Liver (tissue), 8 donors: ENCODE measurements at regions not wholly inside any gene's neighbourhood (a gene's known extent, or its start where the extent isn't known, plus 50 kb on each side); places are given as distances from the start of the nearest gene placed in this dataset.

ENCODE experiments used
- DNase-seq: peaks from one replicate; pipeline ENCODE4 v3.0.0-alpha.2; 2017; ENCODE audit warnings: low spot score
- H3K27ac ChIP-seq, 2 donors: one replicate each; pipeline ENCODE4 v1.7.0; 2013; ENCODE audit warnings: inconsistent platforms in 2 of 2, low read length in 2 of 2, control low read depth in 1 of 2, low read depth in 1 of 2, mild to moderate bottlenecking in 1 of 2
- H3K27me3 ChIP-seq, 4 donors: one replicate each; pipeline versions ENCODE4 v1.6.1 to v1.7.0; 2013; ENCODE audit warnings: low read length in 3 of 4, inconsistent platforms in 1 of 4, mild to moderate bottlenecking in 1 of 4, moderate library complexity in 1 of 4; ENCODE audit not compliant: control insufficient read depth in 4 of 4, insufficient read depth in 4 of 4
- H3K36me3 ChIP-seq, 4 donors: one replicate each; pipeline versions ENCODE4 v1.6.1 to v1.7.0; 2013; ENCODE audit warnings: low read length in 3 of 4, mild to moderate bottlenecking in 3 of 4, low read depth in 1 of 4, moderate library complexity in 1 of 4; ENCODE audit not compliant: control insufficient read depth in 4 of 4, insufficient read depth in 3 of 4
- H3K4me1 ChIP-seq, 4 donors: one replicate each; pipeline versions ENCODE4 v1.6.1 to v1.7.0; 2013; ENCODE audit warnings: low read length in 3 of 4, mild to moderate bottlenecking in 3 of 4, moderate library complexity in 1 of 4; ENCODE audit not compliant: control insufficient read depth in 4 of 4, insufficient read depth in 4 of 4
- H3K4me3 ChIP-seq, 3 donors: one replicate each; pipeline versions ENCODE4 v1.6.1 to v1.7.0; 2013; ENCODE audit warnings: low read length in 3 of 3, control low read depth in 1 of 3, low read depth in 1 of 3, mild to moderate bottlenecking in 1 of 3
- H3K9ac ChIP-seq, 2 donors: one replicate each; pipeline ENCODE4 v1.7.0; 2013; ENCODE audit warnings: low read length in 2 of 2, mild to moderate bottlenecking in 2 of 2, moderate library complexity in 2 of 2, control low read depth in 1 of 2, low read depth in 1 of 2
- H3K9me3 ChIP-seq, 4 donors: one replicate each; pipeline versions ENCODE4 v1.6.1 to v1.7.0; 2013; ENCODE audit warnings: low read length in 3 of 4; ENCODE audit not compliant: control insufficient read depth in 4 of 4
- EGR1 ChIP-seq, 2 donors: IDR thresholded peaks; 2 replicates each; pipeline ENCODE4 v1.6.1; 2016 to 2018; ENCODE audit warnings: antibody characterized with exemption in 2 of 2, low read depth in 2 of 2
- FOXA1 ChIP-seq: IDR thresholded peaks from 2 replicates; pipeline ENCODE4 v1.6.1; 2016; ENCODE audit warnings: antibody characterized with exemption
- FOXA2 ChIP-seq: IDR thresholded peaks from 2 replicates; pipeline ENCODE4 v1.6.1; 2016; ENCODE audit warnings: antibody characterized with exemption
- GABPA ChIP-seq, 2 donors: IDR thresholded peaks in 1 of 2; conservative IDR thresholded peaks in 1 of 2; 2 replicates each; pipeline ENCODE4 v1.6.1; 2016; ENCODE audit warnings: antibody characterized with exemption in 2 of 2, mild to moderate bottlenecking in 1 of 2, moderate library complexity in 1 of 2
- NR2F2 ChIP-seq: IDR thresholded peaks from 2 replicates; pipeline ENCODE4 v1.6.1; 2016; ENCODE audit warnings: antibody characterized with exemption
- RAD21 ChIP-seq, 2 donors: IDR thresholded peaks; 2 replicates each; pipeline ENCODE4 v1.6.1; 2016; ENCODE audit warnings: antibody characterized with exemption in 2 of 2, mild to moderate bottlenecking in 2 of 2
- RXRA ChIP-seq, 2 donors: IDR thresholded peaks; 2 replicates each; pipeline ENCODE4 v1.6.1; 2017 to 2018; ENCODE audit warnings: antibody characterized with exemption in 2 of 2, mild to moderate bottlenecking in 1 of 2
- SP1 ChIP-seq: IDR thresholded peaks from 2 replicates; pipeline ENCODE4 v1.6.1; 2018; ENCODE audit warnings: antibody characterized with exemption, mild to moderate bottlenecking
- TAF1 ChIP-seq: conservative IDR thresholded peaks from 2 replicates; pipeline ENCODE4 v1.6.1; 2016; ENCODE audit warnings: antibody characterized with exemption, mild to moderate bottlenecking
- YY1 ChIP-seq: IDR thresholded peaks from 2 replicates; pipeline ENCODE4 v1.6.1; 2016; ENCODE audit warnings: antibody characterized with exemption, mild to moderate bottlenecking
- WGBS: extraction: QIAGEN DNeasy Blood & Tissue Kit; methylation state at CpG from one replicate; pipeline ENCODE4 v1.1.7; 2013; 5-methylcytosine and 5-hydroxymethylcytosine counted together
- TF ChIP-seq, protein P1 (sequence below): IDR thresholded peaks from 2 replicates; pipeline ENCODE4 v1.6.1; 2016; ENCODE audit warnings: antibody characterized with exemption
- TF ChIP-seq, protein P2 (sequence below): IDR thresholded peaks from 2 replicates; pipeline ENCODE4 v1.6.1; 2016; ENCODE audit warnings: antibody characterized with exemption
- TF ChIP-seq, protein P3 (sequence below): fragments of 150-350 bp; IDR thresholded peaks from 2 replicates; pipeline ENCODE4 v1.5.1; 2017; ENCODE audit warnings: improper control_type of control experiment, low read depth, low read length; ENCODE audit not compliant: missing input control
- TF ChIP-seq, protein P4 (sequence below): IDR thresholded peaks from 2 replicates; pipeline ENCODE4 v1.6.1; 2016; ENCODE audit warnings: antibody characterized with exemption, mild to moderate bottlenecking
- TF ChIP-seq, protein P5 (sequence below): IDR thresholded peaks from 2 replicates; pipeline ENCODE4 v1.6.1; 2016; ENCODE audit warnings: antibody characterized with exemption
- donor health status: healthy.
- donor health status: healthy.
- donor health status: healthy.
- donor health status: healthy.
- donor health status: healthy.

DNA sequence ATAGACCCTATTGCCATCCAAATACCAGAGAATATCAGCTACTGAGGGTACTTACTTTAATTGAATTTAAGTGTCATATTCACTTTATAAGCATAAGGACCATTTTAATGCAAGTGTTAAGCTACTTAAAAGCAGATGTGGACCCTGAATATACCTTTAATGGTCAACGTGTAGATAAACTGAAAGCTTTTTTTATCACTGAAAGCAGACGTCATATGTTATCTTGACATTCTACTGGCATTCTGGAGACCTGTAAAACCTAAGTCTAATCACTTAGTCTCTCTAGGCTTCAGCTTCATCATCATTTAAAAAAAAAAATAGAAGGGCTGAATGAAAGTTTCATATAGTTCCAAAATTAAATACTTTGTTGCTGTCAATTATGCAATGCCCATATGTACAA is 116.5 kb downstream of the ELAPOR2 start:
- Histone ChIP-seq H3K4me1 (peaks cover 0 to 2% (median 0%) of the 10 kb centered on the region in 4 donors), H3K36me3 (no peaks in the 10 kb centered on the region), H3K9ac (no peak overlapping the region), H3K27ac (no peak overlapping the region), H3K27me3 (no peaks in the 10 kb centered on the region), H3K4me3 (no peak overlapping the region), H3K9me3 (no peaks in the 10 kb centered on the region)
- TF ChIP-seq, protein P1, sequence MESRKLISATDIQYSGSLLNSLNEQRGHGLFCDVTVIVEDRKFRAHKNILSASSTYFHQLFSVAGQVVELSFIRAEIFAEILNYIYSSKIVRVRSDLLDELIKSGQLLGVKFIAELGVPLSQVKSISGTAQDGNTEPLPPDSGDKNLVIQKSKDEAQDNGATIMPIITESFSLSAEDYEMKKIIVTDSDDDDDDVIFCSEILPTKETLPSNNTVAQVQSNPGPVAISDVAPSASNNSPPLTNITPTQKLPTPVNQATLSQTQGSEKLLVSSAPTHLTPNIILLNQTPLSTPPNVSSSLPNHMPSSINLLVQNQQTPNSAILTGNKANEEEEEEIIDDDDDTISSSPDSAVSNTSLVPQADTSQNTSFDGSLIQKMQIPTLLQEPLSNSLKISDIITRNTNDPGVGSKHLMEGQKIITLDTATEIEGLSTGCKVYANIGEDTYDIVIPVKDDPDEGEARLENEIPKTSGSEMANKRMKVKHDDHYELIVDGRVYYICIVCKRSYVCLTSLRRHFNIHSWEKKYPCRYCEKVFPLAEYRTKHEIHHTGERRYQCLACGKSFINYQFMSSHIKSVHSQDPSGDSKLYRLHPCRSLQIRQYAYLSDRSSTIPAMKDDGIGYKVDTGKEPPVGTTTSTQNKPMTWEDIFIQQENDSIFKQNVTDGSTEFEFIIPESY = no peak
- TF ChIP-seq GABPA (IDR thresholded peaks at IDR 0.05 in 1 of 2, conservative IDR thresholded peaks at IDR 0.05 in 1 of 2) (no peak), EGR1 (IDR thresholded peaks at IDR 0.05; ENCODE audit: low read depth in 2 of 2) (no peak), FOXA1 (no peak), NR2F2 (no peak), RXRA (IDR thresholded peaks at IDR 0.05) (no peak), RAD21 (IDR thresholded peaks at IDR 0.05) (no peak), YY1 (no peak), SP1 (no peak)
- TF ChIP-seq, protein P2, sequence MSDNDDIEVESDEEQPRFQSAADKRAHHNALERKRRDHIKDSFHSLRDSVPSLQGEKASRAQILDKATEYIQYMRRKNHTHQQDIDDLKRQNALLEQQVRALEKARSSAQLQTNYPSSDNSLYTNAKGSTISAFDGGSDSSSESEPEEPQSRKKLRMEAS = no peak
- TF ChIP-seq, protein P3, sequence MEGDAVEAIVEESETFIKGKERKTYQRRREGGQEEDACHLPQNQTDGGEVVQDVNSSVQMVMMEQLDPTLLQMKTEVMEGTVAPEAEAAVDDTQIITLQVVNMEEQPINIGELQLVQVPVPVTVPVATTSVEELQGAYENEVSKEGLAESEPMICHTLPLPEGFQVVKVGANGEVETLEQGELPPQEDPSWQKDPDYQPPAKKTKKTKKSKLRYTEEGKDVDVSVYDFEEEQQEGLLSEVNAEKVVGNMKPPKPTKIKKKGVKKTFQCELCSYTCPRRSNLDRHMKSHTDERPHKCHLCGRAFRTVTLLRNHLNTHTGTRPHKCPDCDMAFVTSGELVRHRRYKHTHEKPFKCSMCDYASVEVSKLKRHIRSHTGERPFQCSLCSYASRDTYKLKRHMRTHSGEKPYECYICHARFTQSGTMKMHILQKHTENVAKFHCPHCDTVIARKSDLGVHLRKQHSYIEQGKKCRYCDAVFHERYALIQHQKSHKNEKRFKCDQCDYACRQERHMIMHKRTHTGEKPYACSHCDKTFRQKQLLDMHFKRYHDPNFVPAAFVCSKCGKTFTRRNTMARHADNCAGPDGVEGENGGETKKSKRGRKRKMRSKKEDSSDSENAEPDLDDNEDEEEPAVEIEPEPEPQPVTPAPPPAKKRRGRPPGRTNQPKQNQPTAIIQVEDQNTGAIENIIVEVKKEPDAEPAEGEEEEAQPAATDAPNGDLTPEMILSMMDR = no peak
- TF ChIP-seq, protein P4, sequence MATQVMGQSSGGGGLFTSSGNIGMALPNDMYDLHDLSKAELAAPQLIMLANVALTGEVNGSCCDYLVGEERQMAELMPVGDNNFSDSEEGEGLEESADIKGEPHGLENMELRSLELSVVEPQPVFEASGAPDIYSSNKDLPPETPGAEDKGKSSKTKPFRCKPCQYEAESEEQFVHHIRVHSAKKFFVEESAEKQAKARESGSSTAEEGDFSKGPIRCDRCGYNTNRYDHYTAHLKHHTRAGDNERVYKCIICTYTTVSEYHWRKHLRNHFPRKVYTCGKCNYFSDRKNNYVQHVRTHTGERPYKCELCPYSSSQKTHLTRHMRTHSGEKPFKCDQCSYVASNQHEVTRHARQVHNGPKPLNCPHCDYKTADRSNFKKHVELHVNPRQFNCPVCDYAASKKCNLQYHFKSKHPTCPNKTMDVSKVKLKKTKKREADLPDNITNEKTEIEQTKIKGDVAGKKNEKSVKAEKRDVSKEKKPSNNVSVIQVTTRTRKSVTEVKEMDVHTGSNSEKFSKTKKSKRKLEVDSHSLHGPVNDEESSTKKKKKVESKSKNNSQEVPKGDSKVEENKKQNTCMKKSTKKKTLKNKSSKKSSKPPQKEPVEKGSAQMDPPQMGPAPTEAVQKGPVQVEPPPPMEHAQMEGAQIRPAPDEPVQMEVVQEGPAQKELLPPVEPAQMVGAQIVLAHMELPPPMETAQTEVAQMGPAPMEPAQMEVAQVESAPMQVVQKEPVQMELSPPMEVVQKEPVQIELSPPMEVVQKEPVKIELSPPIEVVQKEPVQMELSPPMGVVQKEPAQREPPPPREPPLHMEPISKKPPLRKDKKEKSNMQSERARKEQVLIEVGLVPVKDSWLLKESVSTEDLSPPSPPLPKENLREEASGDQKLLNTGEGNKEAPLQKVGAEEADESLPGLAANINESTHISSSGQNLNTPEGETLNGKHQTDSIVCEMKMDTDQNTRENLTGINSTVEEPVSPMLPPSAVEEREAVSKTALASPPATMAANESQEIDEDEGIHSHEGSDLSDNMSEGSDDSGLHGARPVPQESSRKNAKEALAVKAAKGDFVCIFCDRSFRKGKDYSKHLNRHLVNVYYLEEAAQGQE = no peak
- TF ChIP-seq, protein P5, sequence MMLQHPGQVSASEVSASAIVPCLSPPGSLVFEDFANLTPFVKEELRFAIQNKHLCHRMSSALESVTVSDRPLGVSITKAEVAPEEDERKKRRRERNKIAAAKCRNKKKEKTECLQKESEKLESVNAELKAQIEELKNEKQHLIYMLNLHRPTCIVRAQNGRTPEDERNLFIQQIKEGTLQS = no peak
- no peak for DNase-seq
- 51% methylated on average over 2 of the region's 2 CpGs for WGBS

DNA sequence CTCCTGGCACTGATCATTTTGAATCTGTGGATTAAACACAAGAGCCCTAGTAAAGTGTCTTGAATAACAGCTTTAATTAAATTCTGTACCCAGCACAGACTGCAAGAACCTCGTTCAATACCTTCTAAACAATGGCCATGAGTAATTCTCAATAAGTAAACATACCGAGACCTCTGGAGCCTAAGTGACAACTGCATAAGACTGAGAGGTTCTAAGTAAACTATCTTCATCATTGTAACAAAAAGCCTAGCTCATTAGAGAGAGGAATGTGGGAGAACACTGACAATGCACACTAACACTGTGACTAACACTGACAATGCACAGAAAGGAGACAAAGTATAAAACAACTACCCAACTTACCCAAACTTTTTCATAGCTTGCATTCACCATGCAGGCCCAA is 117.4 kb downstream of the ELAPOR2 start:
- no peak overlapping the region for H3K4me3 ChIP-seq
- H3K9ac ChIP-seq = no peak overlapping the region
- no peaks in the 10 kb centered on the region for H3K27me3 ChIP-seq
- no peak overlapping the region for H3K27ac ChIP-seq
- 87% methylated on average over 2 of the region's 2 CpGs for WGBS
- no peaks in the 10 kb centered on the region for H3K9me3 ChIP-seq
- no peak for DNase-seq
- peaks cover 0 to 2% (median 0%) of the 10 kb centered on the region in 4 donors for H3K4me1 ChIP-seq
- H3K36me3 ChIP-seq = no peaks in the 10 kb centered on the region
- TF ChIP-seq TAF1 = no peak
- no peak for TF ChIP-seq FOXA2
